WTC11 (cell line): ENCODE measurements at regions not wholly inside any gene's neighbourhood (a gene's known extent, or its start where the extent isn't known, plus 50 kb on each side); places are given as distances from the start of the nearest gene placed in this dataset.

Experiments used
- ATAC-seq: fragments of 200-7000 bp; cut with Tn5 transposase; 2 replicates; pipeline ENCODE4 v1.10.0; 2021; ENCODE audit warnings: mild to moderate bottlenecking, moderate library complexity
- CTCF ChIA-PET: fragments of 300-600 bp; sonication (Branson Sonifier 250); formaldehyde crosslinking; loops from one replicate; lab custom pipeline; 2021; ENCODE audit warnings: antibody characterized with exemption; lab: Charles Lee
- POLR2A ChIA-PET: fragments of 350-600 bp; sonication (Branson Sonifier 250); formaldehyde crosslinking; loops from one replicate; lab custom pipeline; 2021; ENCODE audit warnings: antibody characterized with exemption; lab: Charles Lee
- DNase-seq: peaks from one replicate; pipeline ENCODE4 v3.0.0; 2021; ENCODE audit warnings: low spot score
- H3K27ac Mint-ChIP-seq: 2 replicates; pipeline ENCODE4 v1.8.0; 2021; ENCODE audit warnings: mixed read lengths
- H3K27me3 Mint-ChIP-seq: 2 replicates; pipeline ENCODE4 v1.8.0; 2021; ENCODE audit warnings: low read depth, mild to moderate bottlenecking, moderate library complexity, mixed read lengths
- H3K36me3 Mint-ChIP-seq: 2 replicates; pipeline ENCODE4 v1.8.0; 2021; ENCODE audit warnings: mixed read lengths
- H3K4me1 Mint-ChIP-seq: 2 replicates; pipeline ENCODE4 v1.8.0; 2022; ENCODE audit warnings: mixed read lengths
- H3K4me3 Mint-ChIP-seq: 2 replicates; pipeline ENCODE4 v1.8.0; 2021; ENCODE audit warnings: mild to moderate bottlenecking, moderate library complexity, mixed read lengths
- H3K9me3 Mint-ChIP-seq: 2 replicates; pipeline ENCODE4 v1.8.0; 2021; ENCODE audit warnings: mixed read lengths
- AFF4 ChIP-seq: sonication (generic); formaldehyde crosslinking; IDR thresholded peaks from 2 replicates; pipeline ENCODE4 v1.8.1; 2023; ENCODE audit warnings: mild to moderate bottlenecking, missing genetic modification reagents, borderline replicate concordance
- ATF2 ChIP-seq: sonication (generic); formaldehyde crosslinking; IDR thresholded peaks from 2 replicates; pipeline ENCODE4 v1.8.1; 2022; ENCODE audit warnings: low read depth, missing genetic modification reagents, borderline replicate concordance
- CREM ChIP-seq: sonication (generic); formaldehyde crosslinking; IDR thresholded peaks from 2 replicates; pipeline ENCODE4 v1.8.1; 2022; ENCODE audit warnings: mild to moderate bottlenecking, missing genetic modification reagents, moderate library complexity
- CTCF ChIP-seq: fragments of 200-600 bp; IDR thresholded peaks from 2 replicates; pipeline ENCODE4 v1.8.0; 2022; ENCODE audit warnings: antibody characterized with exemption
- E2F4 ChIP-seq: sonication (generic); formaldehyde crosslinking; IDR thresholded peaks from 2 replicates; pipeline ENCODE4 v1.8.1; 2022; ENCODE audit warnings: low read depth, mild to moderate bottlenecking, moderate library complexity, missing genetic modification reagents, borderline replicate concordance
- EMX1 ChIP-seq: fragments of 250-450 bp; sonication (Bioruptor Pico); IDR thresholded peaks from 2 replicates; pipeline ENCODE4 v1.8.0; 2021; ENCODE audit warnings: mild to moderate bottlenecking
- FOXJ3 ChIP-seq: sonication (generic); formaldehyde crosslinking; IDR thresholded peaks from 2 replicates; pipeline ENCODE4 v1.9.0; 2021; ENCODE audit warnings: missing genetic modification reagents, mild to moderate bottlenecking, borderline replicate concordance
- FOXK1 ChIP-seq: sonication (generic); formaldehyde crosslinking; IDR thresholded peaks from 2 replicates; pipeline ENCODE4 v1.8.0; 2022; ENCODE audit warnings: mild to moderate bottlenecking, moderate library complexity, missing genetic modification reagents
- HMGA2 ChIP-seq: fragments of 250-450 bp; sonication (Bioruptor Pico); IDR thresholded peaks from 2 replicates; pipeline ENCODE4 v1.4.0; 2021; ENCODE audit warnings: mild to moderate bottlenecking, moderate library complexity
- IRF2 ChIP-seq: sonication (generic); formaldehyde crosslinking; IDR thresholded peaks from 2 replicates; pipeline ENCODE4 v1.8.0; 2022; ENCODE audit warnings: low read depth, missing genetic modification reagents, borderline replicate concordance
- MLX ChIP-seq: sonication (generic); formaldehyde crosslinking; IDR thresholded peaks from 2 replicates; pipeline ENCODE4 v1.8.1; 2023; ENCODE audit warnings: mild to moderate bottlenecking, missing genetic modification reagents, moderate library complexity
- MXD4 ChIP-seq: fragments of 250-450 bp; sonication (Bioruptor Pico); IDR thresholded peaks from 2 replicates; pipeline ENCODE4 v1.8.0; 2021; ENCODE audit warnings: mild to moderate bottlenecking, moderate library complexity, borderline replicate concordance
- NFYB ChIP-seq: sonication (generic); formaldehyde crosslinking; conservative IDR thresholded peaks from 2 replicates; pipeline ENCODE4 v1.8.0; 2022; ENCODE audit warnings: low read depth, missing genetic modification reagents
- NR1H2 ChIP-seq: sonication (generic); formaldehyde crosslinking; IDR thresholded peaks from 2 replicates; pipeline ENCODE4 v1.9.0; 2021; ENCODE audit warnings: mild to moderate bottlenecking, moderate library complexity, missing genetic modification reagents
- SOX15 ChIP-seq: fragments of 250-450 bp; sonication (Bioruptor Pico); IDR thresholded peaks from 2 replicates; pipeline ENCODE4 v1.9.0; 2021; ENCODE audit warnings: mild to moderate bottlenecking
- USF1 ChIP-seq: sonication (generic); formaldehyde crosslinking; IDR thresholded peaks from 2 replicates; pipeline ENCODE4 v1.8.0; 2022; ENCODE audit warnings: mild to moderate bottlenecking, missing genetic modification reagents
- ZBTB43 ChIP-seq: sonication (generic); formaldehyde crosslinking; IDR thresholded peaks from 2 replicates; pipeline ENCODE4 v1.8.1; 2023; ENCODE audit warnings: mild to moderate bottlenecking, missing genetic modification reagents
- ZNF317 ChIP-seq: sonication (generic); formaldehyde crosslinking; IDR thresholded peaks from 2 replicates; pipeline ENCODE4 v1.8.1; 2023; ENCODE audit warnings: low read depth, mild to moderate bottlenecking, moderate library complexity, missing genetic modification reagents, borderline replicate concordance
- ZNF396 ChIP-seq: fragments of 250-450 bp; sonication (Bioruptor Pico); IDR thresholded peaks from 2 replicates; pipeline ENCODE4 v1.8.0; 2021; ENCODE audit warnings: mild to moderate bottlenecking, moderate library complexity, borderline replicate concordance
- ZNF512 ChIP-seq: sonication (generic); formaldehyde crosslinking; IDR thresholded peaks from 2 replicates; pipeline ENCODE4 v1.8.1; 2022; ENCODE audit warnings: missing genetic modification reagents, borderline replicate concordance

GRCh38 chr6:93624408-93624807, 205.0 kb upstream of the EPHA7 start:
- TF ChIP-seq MXD4 (no peak), ATF2 (CRISPR knock-in tag) (no peak), FOXJ3 (CRISPR knock-in tag) (no peak), EMX1 (CRISPR knock-in tag) (no peak), MLX (no peak), IRF2 (CRISPR knock-in tag) (no peak), ZNF317 (CRISPR knock-in tag) (no peak)
- CTCF ChIA-PET = no interaction called here
- POLR2A ChIA-PET = no interaction called here
- Mint-ChIP-seq H3K9me3 (0 out of 2 replicates have a peak, but pooled peaks cover 2% of the 10 kb centered on the region), H3K36me3 (no peaks in the 10 kb centered on the region), H3K4me3 (no peak overlapping the region), H3K27ac (no peak overlapping the region), H3K27me3 (no peaks in the 10 kb centered on the region), H3K4me1 (no peaks in the 10 kb centered on the region)
- ATAC-seq (no peak), DNase-seq (no peak)

- Mint-ChIP-seq H3K9me3 (0 out of 2 replicates have a peak, but pooled peaks cover 3% of the 10 kb centered on the region), H3K4me3 (no peak overlapping the region), H3K27ac (no peak overlapping the region), H3K27me3 (no peaks in the 10 kb centered on the region), H3K36me3 (no peaks in the 10 kb centered on the region), H3K4me1 (no peaks in the 10 kb centered on the region)
- ATAC-seq (peak; percentile 79), DNase-seq (no peak)
- POLR2A ChIA-PET = no interaction called here
- CTCF ChIA-PET = no interaction called here
- TF ChIP-seq CREM (no peak), ATF2 (CRISPR knock-in tag) (no peak), ZNF396 (CRISPR knock-in tag) (no peak), AFF4 (CRISPR knock-in tag) (no peak), CTCF (no peak), ZNF512 (no peak), FOXK1 (no peak), USF1 (CRISPR knock-in tag) (no peak), NR1H2 (CRISPR knock-in tag) (no peak), HMGA2 (CRISPR knock-in tag) (no peak), SOX15 (CRISPR knock-in tag) (no peak), E2F4 (CRISPR knock-in tag) (no peak), ZBTB43 (CRISPR knock-in tag) (no peak), NFYB (CRISPR knock-in tag) (no peak)
Observed at GRCh38 chr6:93621442-93621841, 202.1 kb upstream of the EPHA7 start.
